ENCODE measurements at regions not wholly inside any gene's neighbourhood (a gene's known extent, or its start where the extent isn't known, plus 50 kb on each side); places are given as distances from the start of the nearest gene placed in this dataset.

GRCh38 chr16:24488045-24488444 lies 51.3 kb upstream of the RBBP6 start:
- Histone ChIP-seq H2BK12ac (ENCODE audit: insufficient read length, low read depth, low read length) (no peak overlapping the region), H2BK120ac (ENCODE audit: low read depth, low read length, poor library complexity, severe bottlenecking) (no peak overlapping the region), H3K14ac (ENCODE audit: insufficient read depth, low read length) (no peak overlapping the region), H2BK20ac (ENCODE audit: low read depth, low read length, poor library complexity, severe bottlenecking) (no peak overlapping the region), H3K27me3 (ENCODE audit: insufficient read depth, low read length) (peaks cover 10% of the 10 kb centered on the region), H2AK5ac (ENCODE audit: insufficient read length, low read length) (no peak overlapping the region), H3K4me1 (ENCODE audit: insufficient read depth, low read length) (0 out of 2 replicates have a peak, but pooled peaks cover 2% of the 10 kb centered on the region), H3K56ac (ENCODE audit: insufficient read length, low read depth, low read length) (no peak overlapping the region), H3K9me3 (ENCODE audit: control insufficient read depth, low read depth, low read length) (no peaks in the 10 kb centered on the region), H3K23ac (ENCODE audit: insufficient read length, low read depth, low read length) (no peak overlapping the region), H3K9ac (ENCODE audit: extremely low read depth, insufficient read length, low read length) (no peak overlapping the region), H3K23me2 (ENCODE audit: insufficient read length, low read depth, low read length, poor library complexity, severe bottlenecking) (no peaks in the 10 kb centered on the region), H4K8ac (replicated peaks; ENCODE audit: insufficient read length, low read depth, low read length) (no peak overlapping the region), H2AFZ (ENCODE audit: low read length) (no peak overlapping the region), H4K20me1 (ENCODE audit: control insufficient read depth, insufficient read depth, insufficient read length) (no peaks in the 10 kb centered on the region), H3K18ac (ENCODE audit: insufficient read length, low read depth, low read length) (no peak overlapping the region), H3T11ph (ENCODE audit: low read length) (no peak overlapping the region), H4K91ac (ENCODE audit: insufficient read length, low read depth, low read length) (no peak overlapping the region), H3K79me1 (ENCODE audit: insufficient read depth, low read depth, low read length, poor library complexity, severe bottlenecking) (no peaks in the 10 kb centered on the region), H4K5ac (ENCODE audit: insufficient read length, low read depth, low read length) (no peak overlapping the region), H2BK5ac (ENCODE audit: insufficient read length, low read length) (no peak overlapping the region), H3K79me2 (ENCODE audit: insufficient read depth, low read length) (no peaks in the 10 kb centered on the region), H3K4ac (ENCODE audit: low read depth, low read length) (no peak overlapping the region), H3K4me2 (ENCODE audit: insufficient read depth, insufficient read length, low read length) (no peak overlapping the region), H3K27ac (ENCODE audit: insufficient read length, low read depth, low read length) (no peak overlapping the region), H2BK15ac (ENCODE audit: low read depth, low read length) (no peak overlapping the region)
- peaks cover 17 to 19% of the 10 kb centered on the region in 2 experiments for H3K9me3 Mint-ChIP-seq
- WGBS (ENCODE audit: extremely low coverage, insufficient read length, low lambda C conversion rate) = no CpG with 5 or more reads among the region's 2 CpGs
- no peak overlapping the region for H3K4me3 Mint-ChIP-seq
- H3K27ac Mint-ChIP-seq = no peak overlapping the region
- H3K27me3 Mint-ChIP-seq (ENCODE audit: low read depth) = peaks cover 92% of the 10 kb centered on the region
- H3K36me3 Mint-ChIP-seq (ENCODE audit: insufficient read depth in 1 of 3, low read depth in 3 of 3) = peaks cover 3 to 16% (median 7%) of the 10 kb centered on the region in 3 experiments; a peak in 4 of 7 replicates
- peaks cover 5 to 6% of the 10 kb centered on the region in 2 experiments for H3K4me1 Mint-ChIP-seq
- DNase-seq = no peak
- no peak for TF ChIP-seq CTCF (conservative IDR thresholded peaks at IDR 0.05)
